ENCODE measurements at regions not wholly inside any gene's neighbourhood (a gene's known extent, or its start where the extent isn't known, plus 50 kb on each side); places are given as distances from the start of the nearest gene placed in this dataset.

- no peak for TF ChIP-seq CTCF (IDR thresholded peaks at IDR 0.05; ENCODE audit: low read depth, low read length, missing control alignments)
- H3K4me3 ChIP-seq (ENCODE audit: low read depth, low read length), result no peak overlapping the region
- DNase-seq (ENCODE audit: low read depth), result no peak
- in situ Hi-C loops (cut with HindIII; ENCODE audit: low sequenced_read_pairs), result no loop called here
These were observed 75.9 kb downstream of the EDN3 start for GRCh38 chr20:59376109-59376841.

DNA sequence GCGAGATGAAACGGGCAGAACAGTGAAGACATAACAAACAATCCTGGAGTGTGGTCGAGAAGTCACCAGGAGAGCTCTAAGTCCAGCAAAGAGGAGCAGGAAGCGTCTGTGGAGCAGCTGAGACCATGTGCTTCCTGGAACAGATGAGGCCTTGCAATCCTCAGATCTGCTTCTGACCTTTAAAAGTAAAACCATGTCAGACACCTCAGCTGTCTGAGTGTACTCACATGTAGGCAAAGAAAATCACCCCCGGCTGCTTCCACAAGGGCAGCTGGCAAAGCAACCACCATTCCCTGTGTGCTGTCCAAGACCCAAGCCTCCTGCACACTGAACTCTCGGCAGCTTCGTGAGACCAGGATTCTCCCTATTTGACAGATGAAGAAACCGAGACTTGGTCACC, 76.6 kb downstream of the EDN3 start:
- in situ Hi-C loops (cut with HindIII; ENCODE audit: low sequenced_read_pairs), result no loop called here

DNA sequence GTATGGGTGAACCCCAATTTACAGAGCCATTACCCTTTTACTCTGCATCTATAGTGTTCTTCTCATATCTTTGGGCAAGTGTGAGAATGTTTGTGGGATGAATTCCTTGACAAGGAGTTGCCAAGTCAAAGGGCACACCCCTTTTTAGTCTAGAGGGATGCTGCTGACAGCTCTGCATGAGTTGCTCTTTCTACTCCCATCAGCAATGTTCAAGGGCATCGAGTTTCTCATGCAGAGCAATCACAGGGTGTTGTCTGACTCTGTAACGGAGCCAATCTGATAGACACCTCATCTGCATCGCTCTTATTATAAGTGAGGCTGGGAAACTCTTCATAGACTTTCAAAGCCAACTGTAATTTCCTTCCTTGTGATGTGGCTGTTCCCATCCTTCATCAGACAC, 77.4 kb downstream of the EDN3 start:
- no peak for TF ChIP-seq CTCF (IDR thresholded peaks at IDR 0.05; ENCODE audit: low read depth, low read length, missing control alignments)
- no peak overlapping the region for H3K4me3 ChIP-seq (ENCODE audit: low read depth, low read length)
- DNase-seq (ENCODE audit: low read depth), result no peak
- in situ Hi-C loops (cut with HindIII; ENCODE audit: low sequenced_read_pairs), result no loop called here

More for the DNA sequence above, 76.6 kb downstream of the EDN3 start:
- no peak for TF ChIP-seq CTCF (IDR thresholded peaks at IDR 0.05; ENCODE audit: low read depth, low read length, missing control alignments)
- no peak for DNase-seq (ENCODE audit: low read depth)
- H3K4me3 ChIP-seq (ENCODE audit: low read depth, low read length), result no peak overlapping the region

DNA sequence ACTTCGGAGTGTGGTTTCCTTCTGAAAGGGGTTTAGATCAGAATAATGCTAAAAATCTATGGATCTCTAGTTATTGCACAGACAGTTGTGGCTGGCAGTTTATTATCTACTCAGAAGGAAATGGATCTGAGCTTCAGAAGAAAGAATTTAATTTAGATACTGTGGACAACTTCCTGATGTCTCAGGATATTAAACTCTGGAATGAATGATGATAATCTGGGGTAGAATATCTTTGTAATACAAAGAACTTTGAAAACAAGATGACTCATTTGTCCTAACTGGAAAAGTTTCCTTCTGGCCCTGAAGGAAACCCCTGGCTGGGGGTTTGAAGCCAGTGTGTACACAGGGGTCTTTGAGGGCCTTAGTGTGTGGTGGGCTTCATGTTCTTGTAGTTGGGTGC, 78.0 kb downstream of the EDN3 start:
- no peak for TF ChIP-seq CTCF (IDR thresholded peaks at IDR 0.05; ENCODE audit: low read depth, low read length, missing control alignments)
- in situ Hi-C loops (cut with HindIII; ENCODE audit: low sequenced_read_pairs), result no loop called here
- DNase-seq (ENCODE audit: low read depth), result no peak
- H3K4me3 ChIP-seq (ENCODE audit: low read depth, low read length), result no peak overlapping the region

DNA sequence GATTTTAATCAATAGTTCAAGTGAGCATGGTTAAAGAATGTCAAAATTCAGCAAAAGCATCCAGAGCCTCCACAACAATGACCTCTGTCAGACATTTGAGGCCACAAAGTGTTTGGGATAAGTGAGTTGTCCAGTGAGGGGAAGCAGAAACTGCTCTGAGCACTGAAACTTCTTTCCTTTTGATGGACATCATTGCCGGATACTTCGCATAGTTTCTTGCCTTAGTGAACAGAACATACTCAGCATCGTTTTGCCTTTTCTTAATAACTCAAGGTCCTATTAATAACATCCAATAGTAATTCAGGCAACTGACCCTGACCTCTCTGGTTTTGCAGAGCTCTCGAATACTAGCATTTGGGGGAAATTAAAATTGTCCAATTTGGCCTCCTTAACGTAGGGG, 78.6 kb downstream of the EDN3 start:
- no peak for TF ChIP-seq CTCF (IDR thresholded peaks at IDR 0.05; ENCODE audit: low read depth, low read length, missing control alignments)
- in situ Hi-C loops (cut with HindIII; ENCODE audit: low sequenced_read_pairs), result no loop called here
- no peak for DNase-seq (ENCODE audit: low read depth)
- no peak overlapping the region for H3K4me3 ChIP-seq (ENCODE audit: low read depth, low read length)

GRCh38 chr20:59381689-59382088, 81.3 kb downstream of the EDN3 start:
- in situ Hi-C loops (cut with HindIII; ENCODE audit: low sequenced_read_pairs), result no loop called here

More at GRCh38 chr20:59381689-59382088, 81.3 kb downstream of the EDN3 start:
- H3K4me3 ChIP-seq (ENCODE audit: low read depth, low read length), result no peak overlapping the region
- no peak for DNase-seq (ENCODE audit: low read depth)
- no peak for TF ChIP-seq CTCF (IDR thresholded peaks at IDR 0.05; ENCODE audit: low read depth, low read length, missing control alignments)
